ENCODE measurements at regions not wholly inside any gene's neighbourhood (a gene's known extent, or its start where the extent isn't known, plus 50 kb on each side); places are given as distances from the start of the nearest gene placed in this dataset.

DNA sequence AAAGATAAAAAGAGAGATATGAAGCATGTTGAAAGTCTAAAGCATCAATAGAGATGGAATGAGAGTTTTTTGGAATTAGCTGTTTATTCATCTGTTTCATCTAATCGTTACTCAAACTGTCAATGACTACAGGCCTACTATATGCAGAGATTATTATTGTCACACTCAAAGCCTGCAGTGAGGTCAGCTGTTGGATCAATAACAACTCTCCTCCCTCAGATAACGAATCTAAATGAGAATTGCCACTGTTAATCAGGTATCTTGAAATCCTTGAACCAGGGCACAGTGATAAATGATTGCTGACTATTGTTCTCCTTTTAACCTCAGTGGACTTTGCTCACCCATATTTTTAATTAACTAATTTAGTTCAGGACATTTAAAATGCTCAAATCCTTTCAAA, 192.3 kb upstream of the SGO1 start:
- TF ChIP-seq, protein P1, sequence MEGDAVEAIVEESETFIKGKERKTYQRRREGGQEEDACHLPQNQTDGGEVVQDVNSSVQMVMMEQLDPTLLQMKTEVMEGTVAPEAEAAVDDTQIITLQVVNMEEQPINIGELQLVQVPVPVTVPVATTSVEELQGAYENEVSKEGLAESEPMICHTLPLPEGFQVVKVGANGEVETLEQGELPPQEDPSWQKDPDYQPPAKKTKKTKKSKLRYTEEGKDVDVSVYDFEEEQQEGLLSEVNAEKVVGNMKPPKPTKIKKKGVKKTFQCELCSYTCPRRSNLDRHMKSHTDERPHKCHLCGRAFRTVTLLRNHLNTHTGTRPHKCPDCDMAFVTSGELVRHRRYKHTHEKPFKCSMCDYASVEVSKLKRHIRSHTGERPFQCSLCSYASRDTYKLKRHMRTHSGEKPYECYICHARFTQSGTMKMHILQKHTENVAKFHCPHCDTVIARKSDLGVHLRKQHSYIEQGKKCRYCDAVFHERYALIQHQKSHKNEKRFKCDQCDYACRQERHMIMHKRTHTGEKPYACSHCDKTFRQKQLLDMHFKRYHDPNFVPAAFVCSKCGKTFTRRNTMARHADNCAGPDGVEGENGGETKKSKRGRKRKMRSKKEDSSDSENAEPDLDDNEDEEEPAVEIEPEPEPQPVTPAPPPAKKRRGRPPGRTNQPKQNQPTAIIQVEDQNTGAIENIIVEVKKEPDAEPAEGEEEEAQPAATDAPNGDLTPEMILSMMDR (IDR thresholded peaks at IDR 0.05) = no peak
- no peak for TF ChIP-seq POLR2A (IDR thresholded peaks at IDR 0.05)

Data from vagina (tissue), 2 donors.